GM18858 (cell line): ENCODE measurements at regions not wholly inside any gene's neighbourhood (a gene's known extent, or its start where the extent isn't known, plus 50 kb on each side); places are given as distances from the start of the nearest gene placed in this dataset.
"Not testable (repeated sequence)": the region's sequence is repeated elsewhere in the genome, so short reads cannot be mapped to it uniquely, and the experiment has no call there.

Experiments used
- ATAC-seq: cut with Tn5 transposase; IDR thresholded peaks from one replicate; pipeline ENCODE4 v1.9.1; 2021; ENCODE audit not compliant: unreplicated experiment

GRCh38 chr7:68914006-68914405 is 684.3 kb upstream of the AUTS2 start:
- no peak for ATAC-seq

GRCh38 chr7:68917041-68917651 is 681.1 kb upstream of the AUTS2 start:
- ATAC-seq = no peak

- no peak for ATAC-seq
Measured at GRCh38 chr7:68918621-68919020, 679.7 kb upstream of the AUTS2 start.

GRCh38 chr7:68922850-68923249 is 675.4 kb upstream of the AUTS2 start:
- ATAC-seq = no peak

GRCh38 chr7:68925241-68925640 is 673.0 kb upstream of the AUTS2 start:
- no peak for ATAC-seq

- no peak for ATAC-seq
Measured at GRCh38 chr7:68929781-68930261, 668.5 kb upstream of the AUTS2 start.

- no peak for ATAC-seq
Measured at GRCh38 chr7:68936471-68937035, 661.7 kb upstream of the AUTS2 start.

GRCh38 chr7:68938151-68938550 is 660.1 kb upstream of the AUTS2 start:
- no peak for ATAC-seq

- no peak for ATAC-seq
Measured at GRCh38 chr7:68943786-68944185, 654.5 kb upstream of the AUTS2 start.

- ATAC-seq = no peak
Measured at GRCh38 chr7:68955656-68956055, 642.6 kb upstream of the AUTS2 start.

GRCh38 chr7:68958571-68958970 is 639.7 kb upstream of the AUTS2 start:
- ATAC-seq = no peak

GRCh38 chr7:68963552-68963951 is 634.7 kb upstream of the AUTS2 start:
- ATAC-seq = no peak

GRCh38 chr7:68964060-68964459 is 634.2 kb upstream of the AUTS2 start:
- ATAC-seq = no peak

GRCh38 chr7:68965351-68965750 is 632.9 kb upstream of the AUTS2 start:
- ATAC-seq = no peak

GRCh38 chr7:68967598-68967997 is 630.7 kb upstream of the AUTS2 start:
- ATAC-seq = no peak

GRCh38 chr7:68969571-68969970 is 628.7 kb upstream of the AUTS2 start:
- no peak for ATAC-seq

- ATAC-seq = no peak
Measured at GRCh38 chr7:68971634-68972340, 626.5 kb upstream of the AUTS2 start.

GRCh38 chr7:68977385-68978055 is 620.8 kb upstream of the AUTS2 start:
- ATAC-seq = no peak

- ATAC-seq = no peak
Measured at GRCh38 chr7:68978710-68979109, 619.6 kb upstream of the AUTS2 start.

GRCh38 chr7:68980011-68980410 is 618.3 kb upstream of the AUTS2 start:
- no peak for ATAC-seq

- not testable (repeated sequence) for ATAC-seq
Measured at GRCh38 chr7:68980432-68980831, 617.8 kb upstream of the AUTS2 start.

- no peak for ATAC-seq
Measured at GRCh38 chr7:68984306-68984705, 614.0 kb upstream of the AUTS2 start.
